OCI-LY1 (cell line): ENCODE measurements at regions not wholly inside any gene's neighbourhood (a gene's known extent, or its start where the extent isn't known, plus 50 kb on each side); places are given as distances from the start of the nearest gene placed in this dataset.

ENCODE experiments used
- H2AFZ ChIP-seq: fragments of 200-600 bp; sonication (generic), shearing (Covaris generic); 2 replicates; pipeline ENCODE4 v1.6.0; 2014; ENCODE audit warnings: antibody characterized with exemption, mild to moderate bottlenecking, low read length
- H3F3A ChIP-seq: fragments of 200-600 bp; sonication (generic), shearing (Covaris generic); 2 replicates; pipeline ENCODE4 v1.6.0; 2014; ENCODE audit warnings: mild to moderate bottlenecking, antibody characterized with exemption, low read length, moderate library complexity; ENCODE audit not compliant: insufficient read depth
- H3K27ac ChIP-seq: fragments of 200-600 bp; sonication (generic); 2 replicates; pipeline ENCODE4 v1.5.1; 2014; ENCODE audit warnings: low read length, mixed run types, mild to moderate bottlenecking, low read depth; ENCODE audit not compliant: poor library complexity, severe bottlenecking
- H3K27me3 ChIP-seq: fragments of 200-600 bp; sonication (generic); 2 replicates; pipeline ENCODE4 v1.6.0; 2014; ENCODE audit warnings: antibody characterized with exemption, mild to moderate bottlenecking, low read length, moderate library complexity; ENCODE audit not compliant: insufficient read depth
- H3K36me3 ChIP-seq: fragments of 200-600 bp; sonication (generic); 2 replicates; pipeline ENCODE4 v1.6.1; 2014; ENCODE audit warnings: mild to moderate bottlenecking, antibody characterized with exemption, low read length, moderate library complexity, mixed read lengths; ENCODE audit not compliant: insufficient read depth
- H3K4me1 ChIP-seq: fragments of 200-600 bp; sonication (generic); 2 replicates; pipeline ENCODE4 v1.5.1; 2014; ENCODE audit warnings: mild to moderate bottlenecking, low read length, moderate library complexity; ENCODE audit not compliant: insufficient read depth, severe bottlenecking
- H3K4me2 ChIP-seq: fragments of 200-600 bp; sonication (generic), shearing (Covaris generic); 2 replicates; pipeline ENCODE4 v1.6.1; 2014; ENCODE audit warnings: low read length
- H3K4me3 ChIP-seq: fragments of 200-600 bp; sonication (generic); 2 replicates; pipeline ENCODE4 v1.5.1; 2014; ENCODE audit warnings: low read length, low read depth, mild to moderate bottlenecking, mixed read lengths; ENCODE audit not compliant: poor library complexity, severe bottlenecking
- H3K79me2 ChIP-seq: fragments of 200-600 bp; shearing (Covaris generic); 2 replicates; pipeline ENCODE4 v1.6.1; 2016; ENCODE audit warnings: mixed run types, low read length, mixed read lengths; ENCODE audit not compliant: insufficient read depth
- H3K9ac ChIP-seq: fragments of 200-600 bp; sonication (generic), shearing (Covaris generic); 2 replicates; pipeline ENCODE4 v1.6.1; 2014; ENCODE audit warnings: mild to moderate bottlenecking, low read length, mixed read lengths
- H3K9me2 ChIP-seq: fragments of 200-600 bp; sonication (generic), shearing (Covaris generic); 2 replicates; pipeline ENCODE4 v1.6.1; 2014; ENCODE audit warnings: low read depth, mild to moderate bottlenecking, low read length, mixed read lengths
- H3K9me3 ChIP-seq: fragments of 200-600 bp; shearing (Covaris generic); 2 replicates; pipeline ENCODE4 v1.6.1; 2014; ENCODE audit warnings: low read length, mixed read lengths
- H4K20me1 ChIP-seq: fragments of 200-600 bp; sonication (generic), shearing (Covaris generic); 2 replicates; pipeline ENCODE4 v1.6.0; 2016; ENCODE audit warnings: mild to moderate bottlenecking, low read length; ENCODE audit not compliant: insufficient read depth
- CTCF ChIP-seq: fragments of 200-600 bp; sonication (generic), shearing (Covaris generic); IDR thresholded peaks from 2 replicates; pipeline ENCODE4 v1.5.1; 2017; ENCODE audit warnings: mild to moderate bottlenecking, antibody characterized with exemption, low read length, moderate library complexity, mixed read lengths
- EZH2 ChIP-seq: fragments of 200-600 bp; sonication (generic), shearing (Covaris generic); IDR thresholded peaks from 2 replicates; pipeline ENCODE4 v1.8.0; 2017; ENCODE audit warnings: borderline replicate concordance, mixed run types, mild to moderate bottlenecking, antibody characterized with exemption, low read length, moderate library complexity, mixed read lengths

- TF ChIP-seq CTCF (no peak), EZH2 (no peak)
- Histone ChIP-seq H3K4me1 (no peaks in the 10 kb centered on the region), H3K79me2 (no peaks in the 10 kb centered on the region)
Measured at GRCh38 chr16:79806757-79807156, 206.2 kb upstream of the MAF start.

GRCh38 chr16:79805621-79806020, 205.1 kb upstream of the MAF start:
- H3K4me3 ChIP-seq: no peak overlapping the region
- TF ChIP-seq EZH2 (no peak), CTCF (no peak)
- H3K27me3 ChIP-seq: no peaks in the 10 kb centered on the region
- H3K4me2 ChIP-seq: no peak overlapping the region
- no peaks in the 10 kb centered on the region for H4K20me1 ChIP-seq
- H3K27ac ChIP-seq: no peak overlapping the region
- H3K9ac ChIP-seq: no peak overlapping the region
- H2AFZ ChIP-seq: no peak overlapping the region
- no peaks in the 10 kb centered on the region for H3K4me1 ChIP-seq
- H3K9me3 ChIP-seq: no peaks in the 10 kb centered on the region
- H3K79me2 ChIP-seq: no peaks in the 10 kb centered on the region
- no peaks in the 10 kb centered on the region for H3K9me2 ChIP-seq
- no peaks in the 10 kb centered on the region for H3K36me3 ChIP-seq
- no peaks in the 10 kb centered on the region for H3F3A ChIP-seq

More at GRCh38 chr16:79806757-79807156, 206.2 kb upstream of the MAF start:
- no peaks in the 10 kb centered on the region for H3K9me3 ChIP-seq
- no peaks in the 10 kb centered on the region for H3F3A ChIP-seq
- H2AFZ ChIP-seq: no peak overlapping the region
- no peaks in the 10 kb centered on the region for H3K9me2 ChIP-seq
- no peaks in the 10 kb centered on the region for H3K36me3 ChIP-seq
- no peak overlapping the region for H3K4me2 ChIP-seq
- H3K27me3 ChIP-seq: no peaks in the 10 kb centered on the region
- H3K9ac ChIP-seq: no peak overlapping the region
- no peaks in the 10 kb centered on the region for H4K20me1 ChIP-seq
- no peak overlapping the region for H3K4me3 ChIP-seq
- H3K27ac ChIP-seq: no peak overlapping the region

GRCh38 chr16:79801646-79802045, 201.1 kb upstream of the MAF start:
- H3K4me2 ChIP-seq: no peak overlapping the region

More at GRCh38 chr16:79801646-79802045, 201.1 kb upstream of the MAF start:
- no peaks in the 10 kb centered on the region for H4K20me1 ChIP-seq
- H3K4me1 ChIP-seq: no peaks in the 10 kb centered on the region
- H3K9me2 ChIP-seq: no peaks in the 10 kb centered on the region
- TF ChIP-seq CTCF (no peak), EZH2 (no peak)
- no peaks in the 10 kb centered on the region for H3K9me3 ChIP-seq
- no peak overlapping the region for H3K4me3 ChIP-seq
- H3K79me2 ChIP-seq: no peaks in the 10 kb centered on the region
- H3K27me3 ChIP-seq: no peaks in the 10 kb centered on the region
- H3K27ac ChIP-seq: no peak overlapping the region
- H2AFZ ChIP-seq: no peak overlapping the region
- H3K9ac ChIP-seq: no peak overlapping the region
- no peaks in the 10 kb centered on the region for H3F3A ChIP-seq
- H3K36me3 ChIP-seq: no peaks in the 10 kb centered on the region
